Smooth muscle cell (in vitro differentiated cells): ENCODE measurements at regions not wholly inside any gene's neighbourhood (a gene's known extent, or its start where the extent isn't known, plus 50 kb on each side); places are given as distances from the start of the nearest gene placed in this dataset.

Experiments used
- DNase-seq: peaks from one replicate; lab custom pipeline; 2025; ENCODE audit not compliant: unreplicated experiment; lab: John Stamatoyannopoulos, UW
- H2AFZ ChIP-seq: fragments of 200-600 bp; sonication (generic); 2 replicates; pipeline ENCODE4 v1.6.0; 2016; ENCODE audit warnings: antibody characterized with exemption, low read depth, mild to moderate bottlenecking
- H3F3A ChIP-seq: fragments of 200-600 bp; sonication (generic); 2 replicates; pipeline ENCODE4 v1.6.0; 2017; ENCODE audit warnings: antibody characterized with exemption, low read depth
- H3K27ac ChIP-seq: fragments of 200-600 bp; sonication (generic); 2 replicates; pipeline ENCODE4 v1.5.1; 2016; ENCODE audit warnings: low read depth, mild to moderate bottlenecking
- H3K27me3 ChIP-seq: fragments of 200-600 bp; sonication (generic); 2 replicates; pipeline ENCODE4 v1.6.1; 2016; ENCODE audit warnings: low read depth, mild to moderate bottlenecking
- H3K36me3 ChIP-seq: fragments of 200-600 bp; sonication (generic); 2 replicates; pipeline ENCODE4 v1.5.1; 2016; ENCODE audit warnings: low read depth
- H3K4me1 ChIP-seq: fragments of 200-600 bp; sonication (generic); 2 replicates; pipeline ENCODE4 v1.5.1; 2016; ENCODE audit warnings: low read depth
- H3K4me2 ChIP-seq: fragments of 200-600 bp; sonication (generic); 2 replicates; pipeline ENCODE4 v1.6.0; 2016; ENCODE audit warnings: mild to moderate bottlenecking
- H3K4me3 ChIP-seq: fragments of 200-600 bp; sonication (generic); 2 replicates; pipeline ENCODE4 v1.5.1; 2016; ENCODE audit warnings: mild to moderate bottlenecking
- H3K79me2 ChIP-seq: fragments of 200-600 bp; sonication (generic); 2 replicates; pipeline ENCODE4 v1.6.0; 2016; ENCODE audit warnings: low read depth, mild to moderate bottlenecking
- H3K9ac ChIP-seq: fragments of 200-600 bp; sonication (generic); 2 replicates; pipeline ENCODE4 v1.6.0; 2016; ENCODE audit warnings: low read depth
- H3K9me3 ChIP-seq: fragments of 200-600 bp; sonication (generic); replicated peaks from 2 replicates; pipeline ENCODE4 v1.5.1; 2016; ENCODE audit warnings: low read depth
- H4K20me1 ChIP-seq: fragments of 200-600 bp; sonication (generic); 2 replicates; pipeline ENCODE4 v1.6.0; 2016; ENCODE audit warnings: low read depth
- CTCF ChIP-seq: fragments of 200-600 bp; sonication (generic); IDR thresholded peaks from 2 replicates; pipeline ENCODE4 v1.5.1; 2017; ENCODE audit warnings: borderline replicate concordance, mild to moderate bottlenecking, antibody characterized with exemption; ENCODE audit not compliant: insufficient read depth, poor library complexity, severe bottlenecking
- whole genome bisulfite sequencing: methylation state at CpG from one replicate; pipeline ENCODE4 v1.1.7; 2016; ENCODE audit warnings: low lambda C conversion rate; 5-methylcytosine and 5-hydroxymethylcytosine counted together

- no peaks in the 10 kb centered on the region for H3K4me1 ChIP-seq
- H3K27ac ChIP-seq = no peak overlapping the region
- no peaks in the 10 kb centered on the region for H4K20me1 ChIP-seq
- H3F3A ChIP-seq = no peaks in the 10 kb centered on the region
- no peak overlapping the region for H3K4me2 ChIP-seq
- no peak overlapping the region for H3K4me3 ChIP-seq
- WGBS = 86% methylated on average over 5 of the region's 5 CpGs
- DNase-seq = no peak
- H3K9me3 ChIP-seq = no peaks in the 10 kb centered on the region
- H2AFZ ChIP-seq = no peak overlapping the region
- H3K27me3 ChIP-seq = peaks cover 85% of the 10 kb centered on the region
- H3K9ac ChIP-seq = no peak overlapping the region
- H3K36me3 ChIP-seq = no peaks in the 10 kb centered on the region
- no peaks in the 10 kb centered on the region for H3K79me2 ChIP-seq
- TF ChIP-seq CTCF = no peak
Observed at GRCh38 chr22:26857169-26857568, 199.8 kb downstream of the MIAT start.

GRCh38 chr22:26860301-26860700 lies 202.9 kb downstream of the MIAT start:
- Histone ChIP-seq H4K20me1 (no peaks in the 10 kb centered on the region), H3K4me3 (no peak overlapping the region), H3K4me1 (no peaks in the 10 kb centered on the region), H3F3A (no peaks in the 10 kb centered on the region), H2AFZ (no peak overlapping the region), H3K27ac (no peak overlapping the region), H3K27me3 (peaks cover 68% of the 10 kb centered on the region), H3K9ac (no peak overlapping the region), H3K9me3 (no peaks in the 10 kb centered on the region), H3K36me3 (no peaks in the 10 kb centered on the region), H3K4me2 (no peak overlapping the region), H3K79me2 (no peaks in the 10 kb centered on the region)
- TF ChIP-seq CTCF = no peak
- DNase-seq = no peak
- 96% methylated on average over 9 of the region's 9 CpGs for WGBS

GRCh38 chr22:26865021-26865420 lies 207.6 kb downstream of the MIAT start:
- no peaks in the 10 kb centered on the region for H3K9me3 ChIP-seq
- H3K27me3 ChIP-seq = peaks cover 34% of the 10 kb centered on the region
- H3F3A ChIP-seq = no peaks in the 10 kb centered on the region
- TF ChIP-seq CTCF = no peak
- WGBS = 91% methylated on average over 1 of the region's 1 CpG
- H3K4me2 ChIP-seq = no peak overlapping the region
- no peaks in the 10 kb centered on the region for H3K79me2 ChIP-seq
- no peaks in the 10 kb centered on the region for H4K20me1 ChIP-seq
- no peak overlapping the region for H3K4me3 ChIP-seq
- no peak for DNase-seq
- no peak overlapping the region for H2AFZ ChIP-seq
- H3K9ac ChIP-seq = no peak overlapping the region
- no peaks in the 10 kb centered on the region for H3K36me3 ChIP-seq
- H3K4me1 ChIP-seq = no peaks in the 10 kb centered on the region
- H3K27ac ChIP-seq = no peak overlapping the region

- H3K4me2 ChIP-seq = no peak overlapping the region
- DNase-seq = no peak
- no peak overlapping the region for H3K4me3 ChIP-seq
Observed at GRCh38 chr22:26883393-26883792, 226.0 kb downstream of the MIAT start.

More at GRCh38 chr22:26883393-26883792, 226.0 kb downstream of the MIAT start:
- Histone ChIP-seq H2AFZ (no peak overlapping the region), H3F3A (peaks cover 13% of the 10 kb centered on the region), H3K79me2 (no peaks in the 10 kb centered on the region), H4K20me1 (no peaks in the 10 kb centered on the region), H3K27me3 (peaks cover 5% of the 10 kb centered on the region), H3K9ac (no peak overlapping the region), H3K36me3 (no peaks in the 10 kb centered on the region), H3K4me1 (peaks cover 7% of the 10 kb centered on the region), H3K27ac (no peak overlapping the region), H3K9me3 (no peaks in the 10 kb centered on the region)
- no peak for TF ChIP-seq CTCF
- WGBS = 90% methylated on average over 4 of the region's 4 CpGs
